K562 (cell line): ENCODE measurements at regions not wholly inside any gene's neighbourhood (a gene's known extent, or its start where the extent isn't known, plus 50 kb on each side); places are given as distances from the start of the nearest gene placed in this dataset.

ENCODE experiments used
- ATAC-seq: fragments of 200-7000 bp; cut with Tn5 transposase; 3 replicates; pipeline ENCODE4 v1.9.1; 2020; ENCODE audit warnings: moderate library complexity
- BruUV-seq: library from RNA; stranded (reverse); fragments of 400-500 nt; replicated peaks from 2 replicates; lab custom pipeline; 2021; lab: Mats Ljungman, UMichigan
- CTCF ChIA-PET: fragments of 300-600 bp; formaldehyde crosslinking; extraction: SDS; loops from one replicate; lab custom pipeline; 2021; ENCODE audit warnings: low intra/inter-chr PET ratio; lab: Yijun Ruan, JAX
- POLR2A ChIA-PET: fragments of 300-600, 350-650 bp; sonication (Branson Sonifier 250); formaldehyde crosslinking; extraction: SDS; loops from one replicate; lab custom pipeline; 2021; ENCODE audit warnings: antibody characterized with exemption, inconsistent platforms; lab: Yijun Ruan, JAX
- DNase-seq, 4 experiments: peaks; one replicate each; pipeline versions ENCODE4 v3.0.0 to v3.0.0-alpha.2; 2011 to 2018; ENCODE audit warnings: low spot score in 3 of 4, mixed read lengths in 3 of 4; ENCODE audit errors: extremely low read depth in 1 of 4
- FAIRE-seq: peaks from 2 replicates; lab custom pipeline; 2011; peaks lifted over from hg19 to GRCh38; lab: Jason Lieb, UNC
- H2AFZ ChIP-seq: 2 replicates; pipeline ENCODE4 v1.6.0; 2011; ENCODE audit warnings: low read depth, low read length, control low read depth, inconsistent platforms
- H3K27ac ChIP-seq: fragments of 200-600 bp; 3 replicates; pipeline ENCODE4 v1.8.0; 2011; ENCODE audit warnings: low read depth, mild to moderate bottlenecking, control low read depth, inconsistent platforms, low read length, moderate library complexity, mixed read lengths; ENCODE audit errors: extremely low read depth
- H3K27me3 ChIP-seq, 2 experiments: fragments of 300-600 bp in 1 of 2; 2 replicates in 1 of 2; 3 replicates in 1 of 2; pipeline versions ENCODE4 v1.6.0 to v1.8.0; 2011; ENCODE audit warnings: inconsistent platforms in 2 of 2, low read length in 2 of 2, mild to moderate bottlenecking in 1 of 2, mixed read lengths in 1 of 2, moderate library complexity in 1 of 2; ENCODE audit not compliant: control insufficient read depth in 2 of 2, insufficient read depth in 2 of 2
- H3K36me3 ChIP-seq: fragments of 300-600 bp; 3 replicates; pipeline ENCODE4 v1.8.0; 2011; ENCODE audit warnings: mild to moderate bottlenecking, low read length, inconsistent platforms; ENCODE audit not compliant: control insufficient read depth, insufficient read depth
- H3K4me1 ChIP-seq, 2 experiments: fragments of 200-600 bp in 1 of 2; replicated peaks in 1 of 2; 2 replicates in 1 of 2; 3 replicates in 1 of 2; pipeline versions ENCODE4 v1.5.1 to v1.8.0; 2011; ENCODE audit warnings: inconsistent platforms in 2 of 2, low read length in 2 of 2, mild to moderate bottlenecking in 1 of 2, mixed read lengths in 1 of 2, moderate library complexity in 1 of 2; ENCODE audit not compliant: control insufficient read depth in 2 of 2, insufficient read depth in 2 of 2
- H3K4me2 ChIP-seq: 2 replicates; pipeline ENCODE4 v1.6.1; 2011; ENCODE audit warnings: low read length, control low read depth, inconsistent platforms, mixed read lengths; ENCODE audit not compliant: insufficient read depth
- H3K4me3 ChIP-seq: fragments of 200-600 bp; sonication (generic), shearing (Covaris generic); 2 replicates; pipeline ENCODE4 v1.5.1; 2016; ENCODE audit warnings: control low read depth, inconsistent platforms
- H3K79me2 ChIP-seq: fragments of 200-600 bp; 3 replicates; pipeline ENCODE4 v1.8.0; 2011; ENCODE audit warnings: low read length, inconsistent platforms; ENCODE audit not compliant: control insufficient read depth, insufficient read depth
- H3K9ac ChIP-seq, 2 experiments: 2 replicates each; pipeline versions ENCODE4 v1.6.0 to v1.6.1; 2011; ENCODE audit warnings: low read depth in 2 of 2, low read length in 2 of 2, control low read depth in 1 of 2, inconsistent platforms in 1 of 2, mild to moderate bottlenecking in 1 of 2, mixed read lengths in 1 of 2; ENCODE audit not compliant: insufficient read depth in 1 of 2
- H3K9me1 ChIP-seq: one replicate; pipeline ENCODE4 v1.6.0; 2011; ENCODE audit warnings: inconsistent platforms, mild to moderate bottlenecking, low read length, moderate library complexity; ENCODE audit not compliant: control insufficient read depth, insufficient read depth
- H3K9me3 ChIP-seq: replicated peaks from 2 replicates; pipeline ENCODE4 v1.5.1; 2011; ENCODE audit warnings: low read depth, low read length, inconsistent platforms; ENCODE audit not compliant: control insufficient read depth, insufficient read depth
- H4K20me1 ChIP-seq: replicated peaks from 2 replicates; pipeline ENCODE4 v1.6.1; 2011; ENCODE audit warnings: low read length, inconsistent platforms, mixed read lengths; ENCODE audit not compliant: control insufficient read depth, insufficient read depth
- BDP1 ChIP-seq: IDR thresholded peaks from 3 replicates; pipeline ENCODE4 v1.6.1; 2011; ENCODE audit not compliant: insufficient read length, insufficient read depth
- DIDO1 ChIP-seq: fragments of 450-650 bp; IDR thresholded peaks from 2 replicates; pipeline ENCODE4 v1.6.1; 2016; ENCODE audit warnings: low read depth, missing biosample characterization, missing genetic modification characterization
- ESRRB ChIP-seq: fragments of 250-450 bp; sonication (Bioruptor Pico); IDR thresholded peaks from 2 replicates; pipeline ENCODE4 v1.5.0; 2020; ENCODE audit warnings: mild to moderate bottlenecking, moderate library complexity, borderline replicate concordance
- FOXJ2 ChIP-seq: fragments of 200-800 bp; sonication (Bioruptor generic); IDR thresholded peaks from 2 replicates; pipeline ENCODE4 v1.6.1; 2016; ENCODE audit warnings: missing genetic modification characterization, missing compliant biosample characterization
- ILK ChIP-seq: fragments of 450-650 bp; IDR thresholded peaks from 2 replicates; pipeline ENCODE4 v1.6.1; 2016; ENCODE audit warnings: missing genetic modification characterization, low read depth, mild to moderate bottlenecking, missing compliant biosample characterization, moderate library complexity, borderline replicate concordance
- KLF6 ChIP-seq: fragments of 250-450 bp; sonication (Bioruptor Pico); IDR thresholded peaks from 2 replicates; pipeline ENCODE4 v1.4.0; 2020; ENCODE audit warnings: mild to moderate bottlenecking, moderate library complexity, borderline replicate concordance
- MAX ChIP-seq: sonication (generic); formaldehyde crosslinking; IDR thresholded peaks from 2 replicates; pipeline ENCODE4 v1.9.0; 2022; ENCODE audit warnings: mild to moderate bottlenecking, missing genetic modification reagents
- MCM3 ChIP-seq: fragments of 450-650 bp; IDR thresholded peaks from 2 replicates; pipeline ENCODE4 v1.6.1; 2016
- MCM5 ChIP-seq: fragments of 450-650 bp; IDR thresholded peaks from 2 replicates; pipeline ENCODE4 v1.6.1; 2016; ENCODE audit warnings: low read depth
- NBN ChIP-seq: fragments of 450-650 bp; IDR thresholded peaks from 2 replicates; pipeline ENCODE4 v1.6.1; 2016; ENCODE audit warnings: low read depth, mild to moderate bottlenecking
- NR3C1 ChIP-seq: sonication (generic); formaldehyde crosslinking; IDR thresholded peaks from 2 replicates; pipeline ENCODE4 v1.8.1; 2022; ENCODE audit warnings: missing genetic modification reagents
- SMAD1 ChIP-seq: fragments of 150-350 bp; IDR thresholded peaks from 2 replicates; pipeline ENCODE4 v1.6.1; 2014; ENCODE audit warnings: low read length, low read depth; ENCODE audit not compliant: partially characterized antibody
- SMARCC2 ChIP-seq: fragments of 450-650 bp; IDR thresholded peaks from 2 replicates; pipeline ENCODE4 v1.6.1; 2017; ENCODE audit warnings: antibody characterized with exemption, moderate library complexity, mild to moderate bottlenecking, low read depth
- SREBF2 ChIP-seq: sonication (generic); formaldehyde crosslinking; IDR thresholded peaks from 2 replicates; pipeline ENCODE4 v1.4.0; 2020; ENCODE audit warnings: mild to moderate bottlenecking, missing genetic modification reagents
- YY1 ChIP-seq, 3 experiments: IDR thresholded peaks; 2 replicates each; pipeline ENCODE4 v1.6.1; 2011; ENCODE audit warnings: low read length in 2 of 3, mild to moderate bottlenecking in 2 of 3, moderate library complexity in 2 of 3, borderline replicate concordance in 1 of 3, control low read depth in 1 of 3, low read depth in 1 of 3; ENCODE audit not compliant: insufficient read depth in 3 of 3, insufficient replicate concordance in 2 of 3, control insufficient read depth in 1 of 3, insufficient read length in 1 of 3; ENCODE audit errors: extremely low read depth in 1 of 3
- ZNF274 ChIP-seq: IDR thresholded peaks from 2 replicates; pipeline ENCODE4 v1.6.1; 2011; ENCODE audit warnings: low read depth, mild to moderate bottlenecking, low read length, moderate library complexity, borderline replicate concordance
- ZNF668 ChIP-seq: fragments of 250-450 bp; sonication (Bioruptor Pico); IDR thresholded peaks from 2 replicates; pipeline ENCODE4 v1.8.0; 2022; ENCODE audit warnings: mild to moderate bottlenecking, inconsistent platforms
- WGBS: fragments of 100-300 bp; shearing (Covaris generic); methylation state at CpG from one replicate; pipeline ENCODE4 v1.1.6; 2016; ENCODE audit warnings: low coverage, mixed read lengths; ENCODE audit not compliant: insufficient coverage; ENCODE audit errors: missing lambda C conversion rate; 5-methylcytosine and 5-hydroxymethylcytosine counted together
- in situ Hi-C: fragments of 300-500 bp; cut with MboI; formaldehyde crosslinking; loops from 4 replicates; pipeline ENCODE4 v1.15.0; 2018; ENCODE audit warnings: inconsistent platforms, mixed read lengths
- intact Hi-C: fragments of 100-400 bp; cut with micrococcal nuclease; formaldehyde crosslinking; loops from 2 replicates; pipeline ENCODE4 v1.14.2; 2022
- TF ChIP-seq, protein P1 (sequence below): fragments of 450-650 bp; IDR thresholded peaks from one replicate; pipeline ENCODE4 v1.6.1; 2018; ENCODE audit warnings: mild to moderate bottlenecking, moderate library complexity; ENCODE audit not compliant: partially characterized antibody
- TF ChIP-seq, protein P2 (sequence below): fragments of 200-800 bp; sonication (Bioruptor generic); IDR thresholded peaks from 2 replicates; pipeline ENCODE4 v1.6.1; 2017; ENCODE audit warnings: missing genetic modification characterization, missing compliant biosample characterization
- TF ChIP-seq, protein P3 (sequence below): fragments of 450-650 bp; formaldehyde crosslinking; IDR thresholded peaks from 2 replicates; pipeline ENCODE4 v1.4.0; 2022; ENCODE audit warnings: mild to moderate bottlenecking, moderate library complexity

GRCh38 chr12:97194546-97194945 lies 268.1 kb upstream of the RMST start (continued):
- TF ChIP-seq, protein P1, sequence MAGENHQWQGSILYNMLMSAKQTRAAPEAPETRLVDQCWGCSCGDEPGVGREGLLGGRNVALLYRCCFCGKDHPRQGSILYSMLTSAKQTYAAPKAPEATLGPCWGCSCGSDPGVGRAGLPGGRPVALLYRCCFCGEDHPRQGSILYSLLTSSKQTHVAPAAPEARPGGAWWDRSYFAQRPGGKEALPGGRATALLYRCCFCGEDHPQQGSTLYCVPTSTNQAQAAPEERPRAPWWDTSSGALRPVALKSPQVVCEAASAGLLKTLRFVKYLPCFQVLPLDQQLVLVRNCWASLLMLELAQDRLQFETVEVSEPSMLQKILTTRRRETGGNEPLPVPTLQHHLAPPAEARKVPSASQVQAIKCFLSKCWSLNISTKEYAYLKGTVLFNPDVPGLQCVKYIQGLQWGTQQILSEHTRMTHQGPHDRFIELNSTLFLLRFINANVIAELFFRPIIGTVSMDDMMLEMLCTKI = no peak
- TF ChIP-seq YY1 (IDR thresholded peaks at IDR 0.05; ENCODE audit: borderline replicate concordance in 1 of 3, control insufficient read depth in 1 of 3, extremely low read depth in 1 of 3, insufficient read depth in 3 of 3, insufficient read length in 1 of 3, insufficient replicate concordance in 2 of 3, low read depth in 1 of 3, low read length in 2 of 3) (no peak), SMARCC2 (no peak), MCM5 (no peak), MCM3 (no peak), SMAD1 (no peak), ESRRB (CRISPR knock-in tag) (no peak), DIDO1 (no peak)

GRCh38 chr12:97200181-97200580 lies 262.4 kb upstream of the RMST start:
- Histone ChIP-seq H3K9me1 (no peaks in the 10 kb centered on the region), H3K9me3 (peaks cover 2% of the 10 kb centered on the region; the same call in 1 of the 2 replicates), H3K9ac (no peak overlapping the region), H3K27me3 (no peaks in the 10 kb centered on the region), H3K4me1 (no peaks in the 10 kb centered on the region), H3K4me2 (no peak overlapping the region), H2AFZ (no peak overlapping the region), H3K79me2 (no peaks in the 10 kb centered on the region), H4K20me1 (no peaks in the 10 kb centered on the region), H3K27ac (no peak overlapping the region), H3K4me3 (no peak overlapping the region), H3K36me3 (no peaks in the 10 kb centered on the region)
- CTCF ChIA-PET = interaction anchor here (0.7 kb wide), 1 partner anchor 16 kb away, joined by 3 read pairs; no protein-coding TSS in a partner anchor
- FAIRE-seq (no peak), DNase-seq (no peak), ATAC-seq (no peak)
- POLR2A ChIA-PET = no interaction called here
- no TSS peak for BruUV-seq
- intact Hi-C loops (no loop called here), in situ Hi-C loops (no loop called here)
- 0% methylated on average over 5 of the region's 5 CpGs for WGBS
- TF ChIP-seq SREBF2 (no peak), ZNF274 (no peak), ZNF668 (CRISPR knock-in tag) (no peak), KLF6 (CRISPR knock-in tag) (no peak), BDP1 (no peak), FOXJ2 (tag) (no peak), ILK (tag) (no peak), MAX (CRISPR knock-in tag) (no peak), NBN (no peak), NR3C1 (CRISPR knock-in tag) (no peak)
- TF ChIP-seq, protein P2, sequence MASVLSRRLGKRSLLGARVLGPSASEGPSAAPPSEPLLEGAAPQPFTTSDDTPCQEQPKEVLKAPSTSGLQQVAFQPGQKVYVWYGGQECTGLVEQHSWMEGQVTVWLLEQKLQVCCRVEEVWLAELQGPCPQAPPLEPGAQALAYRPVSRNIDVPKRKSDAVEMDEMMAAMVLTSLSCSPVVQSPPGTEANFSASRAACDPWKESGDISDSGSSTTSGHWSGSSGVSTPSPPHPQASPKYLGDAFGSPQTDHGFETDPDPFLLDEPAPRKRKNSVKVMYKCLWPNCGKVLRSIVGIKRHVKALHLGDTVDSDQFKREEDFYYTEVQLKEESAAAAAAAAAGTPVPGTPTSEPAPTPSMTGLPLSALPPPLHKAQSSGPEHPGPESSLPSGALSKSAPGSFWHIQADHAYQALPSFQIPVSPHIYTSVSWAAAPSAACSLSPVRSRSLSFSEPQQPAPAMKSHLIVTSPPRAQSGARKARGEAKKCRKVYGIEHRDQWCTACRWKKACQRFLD = no peak
- TF ChIP-seq, protein P3, sequence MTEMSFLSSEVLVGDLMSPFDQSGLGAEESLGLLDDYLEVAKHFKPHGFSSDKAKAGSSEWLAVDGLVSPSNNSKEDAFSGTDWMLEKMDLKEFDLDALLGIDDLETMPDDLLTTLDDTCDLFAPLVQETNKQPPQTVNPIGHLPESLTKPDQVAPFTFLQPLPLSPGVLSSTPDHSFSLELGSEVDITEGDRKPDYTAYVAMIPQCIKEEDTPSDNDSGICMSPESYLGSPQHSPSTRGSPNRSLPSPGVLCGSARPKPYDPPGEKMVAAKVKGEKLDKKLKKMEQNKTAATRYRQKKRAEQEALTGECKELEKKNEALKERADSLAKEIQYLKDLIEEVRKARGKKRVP (CRISPR knock-in tag) = no peak
